Sigmoid colon (tissue), 4 donors: ENCODE measurements at regions not wholly inside any gene's neighbourhood (a gene's known extent, or its start where the extent isn't known, plus 50 kb on each side); places are given as distances from the start of the nearest gene placed in this dataset.

Source experiments
- CTCF ChIP-seq, 4 experiments: fragments of 450-650 bp in 3 of 4; fragments of 200-600 bp in 1 of 4; IDR thresholded peaks; one replicate each; pipeline ENCODE4 v1.5.1; 2016 to 2019; ENCODE audit warnings: antibody characterized with exemption in 4 of 4, mild to moderate bottlenecking in 3 of 4, moderate library complexity in 2 of 4
- EP300 ChIP-seq, 4 donors: sonication (generic); formaldehyde crosslinking; IDR thresholded peaks; one replicate each; pipeline ENCODE4 v1.6.1; 2017; ENCODE audit warnings: antibody characterized with exemption in 4 of 4
- POLR2AphosphoS5 ChIP-seq, 4 donors: sonication (generic); formaldehyde crosslinking; IDR thresholded peaks; one replicate each; pipeline ENCODE4 v1.6.1; 2017; ENCODE audit warnings: antibody characterized with exemption in 4 of 4

DNA sequence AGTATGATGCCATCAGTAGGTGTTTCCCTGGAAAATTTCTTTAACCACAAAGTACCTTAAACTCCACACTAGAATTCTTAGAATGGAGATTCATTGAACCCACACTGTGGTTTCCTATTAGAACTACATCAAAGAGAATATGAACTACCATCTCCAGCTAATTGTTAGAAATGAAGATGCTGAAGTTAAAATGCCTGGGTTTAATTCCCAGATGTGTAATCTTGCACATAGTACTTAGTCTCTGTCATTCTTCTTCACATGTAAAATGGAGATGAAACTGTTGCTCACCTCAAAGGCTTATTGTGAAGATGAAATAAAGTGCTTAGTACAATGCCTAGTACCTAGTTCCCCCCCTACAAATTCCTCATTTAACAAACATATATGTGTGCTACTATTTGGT is 303.3 kb upstream of the CCNG1 start:
- no peak for TF ChIP-seq CTCF (IDR thresholded peaks at IDR 0.05)
- TF ChIP-seq POLR2AphosphoS5 (IDR thresholded peaks at IDR 0.05), result no peak
- no peak for TF ChIP-seq EP300 (IDR thresholded peaks at IDR 0.05)
